ENCODE measurements at regions not wholly inside any gene's neighbourhood (a gene's known extent, or its start where the extent isn't known, plus 50 kb on each side); places are given as distances from the start of the nearest gene placed in this dataset.

- TF ChIP-seq, protein P1, sequence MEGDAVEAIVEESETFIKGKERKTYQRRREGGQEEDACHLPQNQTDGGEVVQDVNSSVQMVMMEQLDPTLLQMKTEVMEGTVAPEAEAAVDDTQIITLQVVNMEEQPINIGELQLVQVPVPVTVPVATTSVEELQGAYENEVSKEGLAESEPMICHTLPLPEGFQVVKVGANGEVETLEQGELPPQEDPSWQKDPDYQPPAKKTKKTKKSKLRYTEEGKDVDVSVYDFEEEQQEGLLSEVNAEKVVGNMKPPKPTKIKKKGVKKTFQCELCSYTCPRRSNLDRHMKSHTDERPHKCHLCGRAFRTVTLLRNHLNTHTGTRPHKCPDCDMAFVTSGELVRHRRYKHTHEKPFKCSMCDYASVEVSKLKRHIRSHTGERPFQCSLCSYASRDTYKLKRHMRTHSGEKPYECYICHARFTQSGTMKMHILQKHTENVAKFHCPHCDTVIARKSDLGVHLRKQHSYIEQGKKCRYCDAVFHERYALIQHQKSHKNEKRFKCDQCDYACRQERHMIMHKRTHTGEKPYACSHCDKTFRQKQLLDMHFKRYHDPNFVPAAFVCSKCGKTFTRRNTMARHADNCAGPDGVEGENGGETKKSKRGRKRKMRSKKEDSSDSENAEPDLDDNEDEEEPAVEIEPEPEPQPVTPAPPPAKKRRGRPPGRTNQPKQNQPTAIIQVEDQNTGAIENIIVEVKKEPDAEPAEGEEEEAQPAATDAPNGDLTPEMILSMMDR (IDR thresholded peaks at IDR 0.05) = peak; percentile 33 to 80 (median 67)
- TF ChIP-seq POLR2AphosphoS5 (IDR thresholded peaks at IDR 0.05) = peak in 1 of 3 donors; percentile 40
Measured at GRCh38 chr9:90226839-90227338, 415.7 kb downstream of the DIRAS2 start.

Measured in breast epithelium (tissue), 3 donors.